ENCODE measurements at regions not wholly inside any gene's neighbourhood (a gene's known extent, or its start where the extent isn't known, plus 50 kb on each side); places are given as distances from the start of the nearest gene placed in this dataset.

DNA sequence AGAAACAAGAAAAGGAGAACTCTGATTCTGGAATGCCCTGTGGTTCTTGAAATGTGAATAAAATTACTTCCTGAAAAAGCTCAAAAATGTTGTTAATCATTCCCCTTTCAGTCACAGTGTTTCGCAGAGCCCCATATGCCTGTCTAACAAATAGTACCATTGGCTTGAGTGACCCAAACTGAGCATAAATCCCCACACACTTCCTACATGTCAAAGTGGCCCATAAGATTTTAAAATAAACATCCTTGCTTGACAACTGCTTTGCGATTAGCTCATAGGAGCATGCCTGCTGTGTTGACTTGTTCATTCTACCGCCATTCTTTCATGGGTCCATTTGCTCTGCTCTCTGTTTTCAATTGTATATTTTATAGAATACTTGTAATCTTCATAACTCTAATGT lies 377.8 kb upstream of the SMIM21 start:
- Histone ChIP-seq H3K79me2 (ENCODE audit: insufficient read depth, low read length) (no peaks in the 10 kb centered on the region), H3K4me2 (ENCODE audit: low read depth, low read length, poor library complexity, severe bottlenecking) (no peak overlapping the region), H3K36me3 (ENCODE audit: low read length) (no peaks in the 10 kb centered on the region), H2AFZ (ENCODE audit: low read depth, low read length, severe bottlenecking) (no peak overlapping the region), H3K4me3 (ENCODE audit: insufficient read depth, low read length, poor library complexity, severe bottlenecking) (no peak overlapping the region), H3K9me3 (ENCODE audit: insufficient read depth, low read length) (no peaks in the 10 kb centered on the region), H3K9me2 (replicated peaks; ENCODE audit: insufficient read depth, low read length) (no peaks in the 10 kb centered on the region), H3K27ac (ENCODE audit: low read depth, low read length) (no peak overlapping the region), H3F3A (ENCODE audit: insufficient read depth) (no peaks in the 10 kb centered on the region), H3K27me3 (ENCODE audit: low read length) (no peaks in the 10 kb centered on the region), H4K20me1 (ENCODE audit: low read depth, low read length) (no peaks in the 10 kb centered on the region), H3K9ac (ENCODE audit: low read length) (no peak overlapping the region)
- TF ChIP-seq EZH2phosphoT487 (conservative IDR thresholded peaks at IDR 0.05; ENCODE audit: low read length) (no peak), CTCF (IDR thresholded peaks at IDR 0.05; ENCODE audit: insufficient read depth, low read length, poor library complexity, severe bottlenecking) (no peak)

DNA sequence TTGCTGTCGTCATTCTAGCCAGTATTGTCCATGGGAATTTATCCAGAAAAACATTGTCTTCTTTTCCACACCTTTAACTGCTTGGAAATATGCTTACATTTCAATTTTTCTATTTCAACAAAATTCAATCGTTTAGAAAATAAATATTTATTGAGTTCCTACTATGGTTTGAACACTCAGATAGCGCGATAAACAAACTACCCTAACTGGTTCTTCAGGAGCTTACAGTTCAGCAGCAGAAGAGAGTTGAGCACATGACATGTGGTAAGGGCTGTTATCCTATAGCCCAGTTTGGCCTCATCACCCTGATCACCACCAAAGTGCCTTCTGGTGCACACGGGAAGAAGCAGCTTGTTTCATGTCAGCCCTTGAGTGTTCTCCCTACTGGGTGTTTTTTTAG lies 375.2 kb upstream of the SMIM21 start:
- Histone ChIP-seq H4K20me1 (ENCODE audit: low read depth, low read length) (no peaks in the 10 kb centered on the region), H3K4me3 (ENCODE audit: insufficient read depth, low read length, poor library complexity, severe bottlenecking) (no peak overlapping the region), H3K9ac (ENCODE audit: low read length) (no peak overlapping the region), H3K4me2 (ENCODE audit: low read depth, low read length, poor library complexity, severe bottlenecking) (no peak overlapping the region), H3K9me3 (ENCODE audit: insufficient read depth, low read length) (no peaks in the 10 kb centered on the region), H3K36me3 (ENCODE audit: low read length) (no peaks in the 10 kb centered on the region), H3K27ac (ENCODE audit: low read depth, low read length) (no peak overlapping the region), H3K27me3 (ENCODE audit: low read length) (no peaks in the 10 kb centered on the region), H3K79me2 (ENCODE audit: insufficient read depth, low read length) (no peaks in the 10 kb centered on the region), H2AFZ (ENCODE audit: low read depth, low read length, severe bottlenecking) (no peak overlapping the region), H3K9me2 (replicated peaks; ENCODE audit: insufficient read depth, low read length) (no peaks in the 10 kb centered on the region), H3F3A (ENCODE audit: insufficient read depth) (no peaks in the 10 kb centered on the region)
- TF ChIP-seq CTCF (IDR thresholded peaks at IDR 0.05; ENCODE audit: insufficient read depth, low read length, poor library complexity, severe bottlenecking) (no peak), EZH2phosphoT487 (conservative IDR thresholded peaks at IDR 0.05; ENCODE audit: low read length) (no peak)

GRCh38 chr18:75801178-75801577 lies 373.7 kb upstream of the SMIM21 start:
- Histone ChIP-seq H3K79me2 (ENCODE audit: insufficient read depth, low read length) (no peaks in the 10 kb centered on the region), H3K9me2 (replicated peaks; ENCODE audit: insufficient read depth, low read length) (no peaks in the 10 kb centered on the region), H3K9ac (ENCODE audit: low read length) (no peak overlapping the region), H3K4me2 (ENCODE audit: low read depth, low read length, poor library complexity, severe bottlenecking) (no peak overlapping the region), H3F3A (ENCODE audit: insufficient read depth) (no peaks in the 10 kb centered on the region), H3K27me3 (ENCODE audit: low read length) (no peaks in the 10 kb centered on the region), H3K27ac (ENCODE audit: low read depth, low read length) (no peak overlapping the region), H3K36me3 (ENCODE audit: low read length) (no peaks in the 10 kb centered on the region), H3K9me3 (ENCODE audit: insufficient read depth, low read length) (no peaks in the 10 kb centered on the region), H2AFZ (ENCODE audit: low read depth, low read length, severe bottlenecking) (no peak overlapping the region), H4K20me1 (ENCODE audit: low read depth, low read length) (no peaks in the 10 kb centered on the region), H3K4me3 (ENCODE audit: insufficient read depth, low read length, poor library complexity, severe bottlenecking) (no peak overlapping the region)
- TF ChIP-seq CTCF (IDR thresholded peaks at IDR 0.05; ENCODE audit: insufficient read depth, low read length, poor library complexity, severe bottlenecking) (no peak), EZH2phosphoT487 (conservative IDR thresholded peaks at IDR 0.05; ENCODE audit: low read length) (no peak)

DNA sequence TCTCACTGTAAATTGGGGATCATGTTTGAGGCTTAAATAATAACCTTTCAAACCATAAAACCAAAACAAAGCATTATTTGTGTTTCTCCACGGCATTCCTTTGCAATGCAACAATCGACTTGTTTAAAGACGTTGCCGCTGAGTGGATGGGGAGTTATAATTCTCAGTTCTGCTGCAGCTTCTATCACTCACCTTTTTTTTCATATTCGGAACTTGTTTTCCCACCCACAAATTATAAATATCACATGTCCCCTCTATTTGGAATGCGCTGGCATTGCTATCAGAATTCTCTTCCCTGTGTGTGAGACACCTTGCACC lies 372.8 kb upstream of the SMIM21 start:
- H3K9ac ChIP-seq (ENCODE audit: low read length), result no peak overlapping the region
- no peaks in the 10 kb centered on the region for H3K9me3 ChIP-seq (ENCODE audit: insufficient read depth, low read length)
- H4K20me1 ChIP-seq (ENCODE audit: low read depth, low read length), result no peaks in the 10 kb centered on the region
- H3K27me3 ChIP-seq (ENCODE audit: low read length), result no peaks in the 10 kb centered on the region
- H3K79me2 ChIP-seq (ENCODE audit: insufficient read depth, low read length), result no peaks in the 10 kb centered on the region
- H3K4me3 ChIP-seq (ENCODE audit: insufficient read depth, low read length, poor library complexity, severe bottlenecking), result no peak overlapping the region
- no peak overlapping the region for H3K27ac ChIP-seq (ENCODE audit: low read depth, low read length)
- no peaks in the 10 kb centered on the region for H3K9me2 ChIP-seq (replicated peaks; ENCODE audit: insufficient read depth, low read length)
- no peak overlapping the region for H3K4me2 ChIP-seq (ENCODE audit: low read depth, low read length, poor library complexity, severe bottlenecking)
- H3F3A ChIP-seq (ENCODE audit: insufficient read depth), result no peaks in the 10 kb centered on the region
- H2AFZ ChIP-seq (ENCODE audit: low read depth, low read length, severe bottlenecking), result no peak overlapping the region
- TF ChIP-seq CTCF (IDR thresholded peaks at IDR 0.05; ENCODE audit: insufficient read depth, low read length, poor library complexity, severe bottlenecking) (no peak), EZH2phosphoT487 (conservative IDR thresholded peaks at IDR 0.05; ENCODE audit: low read length) (no peak)
- H3K36me3 ChIP-seq (ENCODE audit: low read length), result no peaks in the 10 kb centered on the region
